ENCODE measurements at regions not wholly inside any gene's neighbourhood (a gene's known extent, or its start where the extent isn't known, plus 50 kb on each side); places are given as distances from the start of the nearest gene placed in this dataset.
"Not testable (repeated sequence)": the region's sequence is repeated elsewhere in the genome, so short reads cannot be mapped to it uniquely, and the experiment has no call there.

DNA sequence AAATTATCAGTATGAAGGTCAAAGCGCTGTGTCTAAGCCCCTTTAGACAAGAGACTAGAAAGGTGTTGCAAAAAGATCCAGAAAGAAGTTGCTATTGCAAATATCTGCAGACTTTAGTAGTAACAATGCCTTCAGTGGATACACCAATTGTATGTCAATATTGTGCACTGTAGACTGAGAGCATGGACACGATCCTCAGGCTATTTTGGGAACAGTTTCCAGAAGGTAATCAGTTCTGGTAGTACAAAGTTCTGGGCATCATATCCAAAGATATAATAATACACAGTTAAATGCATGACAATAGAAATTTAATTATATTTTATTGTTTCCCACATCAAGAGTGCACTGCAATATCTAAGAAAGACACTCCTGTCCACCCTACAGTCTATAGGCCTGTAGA is 84.1 kb upstream of the LUZP2 start:
- Mint-ChIP-seq H3K4me3 (no peak overlapping the region), H3K9me3 (peaks cover 13% of the 10 kb centered on the region), H3K36me3 (ENCODE audit: low read depth) (no peaks in the 10 kb centered on the region), H3K27me3 (ENCODE audit: low read depth, poor library complexity) (no peaks in the 10 kb centered on the region), H3K27ac (no peak overlapping the region), H3K4me1 (no peaks in the 10 kb centered on the region)
- no peak for DNase-seq
- TF ChIP-seq, protein P1, sequence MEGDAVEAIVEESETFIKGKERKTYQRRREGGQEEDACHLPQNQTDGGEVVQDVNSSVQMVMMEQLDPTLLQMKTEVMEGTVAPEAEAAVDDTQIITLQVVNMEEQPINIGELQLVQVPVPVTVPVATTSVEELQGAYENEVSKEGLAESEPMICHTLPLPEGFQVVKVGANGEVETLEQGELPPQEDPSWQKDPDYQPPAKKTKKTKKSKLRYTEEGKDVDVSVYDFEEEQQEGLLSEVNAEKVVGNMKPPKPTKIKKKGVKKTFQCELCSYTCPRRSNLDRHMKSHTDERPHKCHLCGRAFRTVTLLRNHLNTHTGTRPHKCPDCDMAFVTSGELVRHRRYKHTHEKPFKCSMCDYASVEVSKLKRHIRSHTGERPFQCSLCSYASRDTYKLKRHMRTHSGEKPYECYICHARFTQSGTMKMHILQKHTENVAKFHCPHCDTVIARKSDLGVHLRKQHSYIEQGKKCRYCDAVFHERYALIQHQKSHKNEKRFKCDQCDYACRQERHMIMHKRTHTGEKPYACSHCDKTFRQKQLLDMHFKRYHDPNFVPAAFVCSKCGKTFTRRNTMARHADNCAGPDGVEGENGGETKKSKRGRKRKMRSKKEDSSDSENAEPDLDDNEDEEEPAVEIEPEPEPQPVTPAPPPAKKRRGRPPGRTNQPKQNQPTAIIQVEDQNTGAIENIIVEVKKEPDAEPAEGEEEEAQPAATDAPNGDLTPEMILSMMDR (IDR thresholded peaks at IDR 0.05) = no peak

DNA sequence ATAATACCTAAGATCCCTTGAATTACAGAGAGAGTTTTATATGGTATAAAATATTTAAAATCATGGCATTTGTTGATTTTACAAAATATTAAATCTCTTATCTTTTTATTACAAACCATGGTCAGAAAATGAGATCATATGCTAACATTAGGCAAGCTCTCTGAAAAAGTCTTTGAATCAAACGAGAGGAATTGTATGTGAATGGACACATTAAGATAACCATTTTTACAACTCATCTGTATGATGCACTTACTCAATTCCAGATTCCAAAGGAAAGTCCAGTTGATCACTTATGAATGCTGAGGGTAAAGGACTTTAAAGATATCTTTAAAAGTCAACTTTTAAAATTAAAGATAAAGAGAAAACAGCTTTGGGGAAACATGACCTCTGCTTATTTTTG is 83.5 kb upstream of the LUZP2 start:
- no peak for DNase-seq
- Mint-ChIP-seq H3K4me1 (no peaks in the 10 kb centered on the region), H3K27ac (no peak overlapping the region), H3K27me3 (ENCODE audit: low read depth, poor library complexity) (no peaks in the 10 kb centered on the region), H3K36me3 (ENCODE audit: low read depth) (no peaks in the 10 kb centered on the region), H3K4me3 (no peak overlapping the region), H3K9me3 (peaks cover 13% of the 10 kb centered on the region)
- TF ChIP-seq, protein P1 (IDR thresholded peaks at IDR 0.05) = no peak

DNA sequence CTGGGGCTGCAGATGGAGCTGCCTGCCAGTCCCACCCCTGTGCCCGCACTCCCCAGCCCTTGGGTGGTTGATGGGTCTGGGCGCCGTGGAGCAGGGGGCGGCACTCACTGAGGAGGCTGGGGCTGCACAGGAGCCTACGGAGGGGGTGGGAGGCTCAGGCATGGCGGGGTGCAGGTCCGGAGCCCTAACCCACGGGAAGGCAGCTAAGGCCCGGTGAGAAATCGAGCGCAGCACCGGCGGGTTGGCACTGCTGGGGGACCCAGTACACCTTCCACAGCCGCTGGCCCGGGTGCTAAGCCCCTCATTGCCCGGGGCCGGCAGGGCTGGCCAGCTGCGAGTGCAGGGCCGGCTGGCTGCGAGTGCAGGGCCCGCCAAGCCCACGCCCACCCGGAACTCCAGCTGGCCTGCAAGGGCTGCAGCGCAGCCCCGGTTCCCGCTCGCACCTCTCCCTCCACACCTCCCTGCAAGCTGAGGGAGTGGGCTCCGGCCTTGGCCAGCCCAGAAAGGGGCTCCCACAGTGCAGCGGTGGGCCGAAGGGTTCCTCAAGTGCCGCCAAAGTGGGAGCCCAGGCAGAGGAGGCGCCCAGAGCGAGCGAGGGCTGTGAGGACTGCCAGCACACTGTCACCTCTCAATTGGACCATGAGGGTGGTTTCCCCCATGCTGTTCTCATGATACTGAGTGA is 80.8 kb upstream of the LUZP2 start:
- H3K4me1 Mint-ChIP-seq; H3K36me3 Mint-ChIP-seq (ENCODE audit: low read depth); H3K4me3 Mint-ChIP-seq; H3K27me3 Mint-ChIP-seq (ENCODE audit: low read depth, poor library complexity); DNase-seq; H3K27ac Mint-ChIP-seq: not testable (repeated sequence)
- H3K9me3 Mint-ChIP-seq = peaks cover 13% of the 10 kb centered on the region

DNA sequence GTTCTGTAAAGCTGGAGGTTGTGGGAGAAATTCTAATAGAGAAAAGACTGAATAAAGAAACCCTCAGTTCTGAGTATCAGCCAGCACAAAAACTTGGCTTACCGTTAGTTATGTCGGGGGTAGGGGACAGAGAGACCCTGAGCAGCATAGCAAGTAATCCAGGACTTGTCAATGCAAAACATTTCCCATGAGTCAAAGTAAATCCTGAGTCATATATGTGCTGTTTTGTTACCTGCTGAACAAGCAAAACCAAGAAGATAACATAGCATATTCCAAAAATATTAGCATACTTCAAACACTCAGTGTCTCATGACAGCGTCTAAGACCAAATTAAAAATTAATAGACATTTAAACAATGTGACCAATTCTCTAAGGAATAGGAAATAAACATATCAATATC is 75.1 kb upstream of the LUZP2 start:
- Mint-ChIP-seq H3K27me3 (ENCODE audit: low read depth, poor library complexity) (no peaks in the 10 kb centered on the region), H3K27ac (no peak overlapping the region), H3K36me3 (ENCODE audit: low read depth) (no peaks in the 10 kb centered on the region), H3K4me3 (no peak overlapping the region), H3K4me1 (no peaks in the 10 kb centered on the region), H3K9me3 (no peaks in the 10 kb centered on the region)
- TF ChIP-seq, protein P1 (IDR thresholded peaks at IDR 0.05) = no peak
- DNase-seq = no peak

DNA sequence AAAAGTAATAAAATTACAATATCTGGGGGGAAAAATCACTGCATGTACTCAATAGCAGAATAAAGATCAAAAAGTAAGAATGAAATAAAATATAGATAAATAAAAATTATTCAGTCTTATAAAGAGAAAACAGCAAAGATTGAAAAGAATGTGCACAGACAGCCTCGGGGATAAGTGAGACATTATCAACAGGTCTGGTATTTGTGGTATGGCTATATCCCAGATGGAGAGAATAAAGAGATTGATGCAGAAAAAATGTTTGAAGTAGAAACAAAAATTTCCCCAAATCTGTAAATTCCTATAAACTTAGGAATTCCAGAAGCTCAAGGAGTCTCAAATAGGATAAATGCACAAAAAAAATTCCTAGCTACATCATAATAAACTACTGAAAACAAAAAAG is 74.5 kb upstream of the LUZP2 start:
- TF ChIP-seq, protein P1 (IDR thresholded peaks at IDR 0.05) = no peak
- H3K4me1 Mint-ChIP-seq = no peaks in the 10 kb centered on the region
- no peak for DNase-seq
- H3K36me3 Mint-ChIP-seq (ENCODE audit: low read depth) = no peaks in the 10 kb centered on the region
- no peaks in the 10 kb centered on the region for H3K27me3 Mint-ChIP-seq (ENCODE audit: low read depth, poor library complexity)
- no peaks in the 10 kb centered on the region for H3K9me3 Mint-ChIP-seq
- H3K4me3 Mint-ChIP-seq = no peak overlapping the region
- H3K27ac Mint-ChIP-seq = no peak overlapping the region

DNA sequence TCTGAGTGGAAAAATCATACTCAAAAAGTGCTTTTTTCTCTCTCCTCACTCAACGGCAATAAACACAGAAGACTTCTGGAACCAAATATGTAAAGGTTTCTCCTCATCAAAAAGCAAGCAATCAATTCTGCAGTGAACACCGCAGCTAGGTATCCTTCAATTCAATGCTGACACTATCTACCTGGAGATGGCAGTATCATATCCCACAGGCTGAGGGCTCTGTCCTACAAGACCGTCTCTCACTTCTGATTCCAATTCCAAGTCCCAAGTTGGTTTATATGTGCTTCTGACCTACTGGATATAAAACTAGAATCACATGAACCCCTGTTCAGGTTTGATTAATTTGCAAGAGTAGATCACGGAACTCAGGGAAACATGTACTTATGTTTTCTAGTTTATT is 59.7 kb upstream of the LUZP2 start:
- TF ChIP-seq, protein P1 (IDR thresholded peaks at IDR 0.05) = no peak
- Mint-ChIP-seq H3K27ac (no peak overlapping the region), H3K4me3 (no peak overlapping the region), H3K4me1 (no peaks in the 10 kb centered on the region), H3K9me3 (no peaks in the 10 kb centered on the region), H3K36me3 (ENCODE audit: low read depth) (no peaks in the 10 kb centered on the region), H3K27me3 (ENCODE audit: low read depth, poor library complexity) (no peaks in the 10 kb centered on the region)
- DNase-seq = no peak
